ENCODE measurements at regions not wholly inside any gene's neighbourhood (a gene's known extent, or its start where the extent isn't known, plus 50 kb on each side); places are given as distances from the start of the nearest gene placed in this dataset.

DNA sequence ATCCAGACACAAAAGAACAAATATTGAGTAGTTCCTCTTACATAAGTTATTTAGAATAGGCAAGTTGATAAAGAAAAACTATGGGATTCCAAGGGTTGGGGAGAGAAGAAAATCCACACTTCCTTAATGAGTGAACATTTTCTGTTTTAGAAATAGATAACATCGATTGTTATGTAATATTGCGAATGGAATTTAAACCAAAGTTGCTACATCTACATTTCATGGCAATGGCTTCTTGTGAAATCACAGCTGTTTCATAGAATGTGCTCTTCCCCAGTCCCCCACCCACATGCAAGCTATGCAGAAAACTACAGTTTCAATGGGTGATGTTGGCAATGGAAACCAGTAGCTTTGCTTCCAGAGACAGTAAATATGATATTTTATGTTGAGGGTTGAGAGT, 1639.5 kb downstream of the SI start:
- TF ChIP-seq, protein P1, sequence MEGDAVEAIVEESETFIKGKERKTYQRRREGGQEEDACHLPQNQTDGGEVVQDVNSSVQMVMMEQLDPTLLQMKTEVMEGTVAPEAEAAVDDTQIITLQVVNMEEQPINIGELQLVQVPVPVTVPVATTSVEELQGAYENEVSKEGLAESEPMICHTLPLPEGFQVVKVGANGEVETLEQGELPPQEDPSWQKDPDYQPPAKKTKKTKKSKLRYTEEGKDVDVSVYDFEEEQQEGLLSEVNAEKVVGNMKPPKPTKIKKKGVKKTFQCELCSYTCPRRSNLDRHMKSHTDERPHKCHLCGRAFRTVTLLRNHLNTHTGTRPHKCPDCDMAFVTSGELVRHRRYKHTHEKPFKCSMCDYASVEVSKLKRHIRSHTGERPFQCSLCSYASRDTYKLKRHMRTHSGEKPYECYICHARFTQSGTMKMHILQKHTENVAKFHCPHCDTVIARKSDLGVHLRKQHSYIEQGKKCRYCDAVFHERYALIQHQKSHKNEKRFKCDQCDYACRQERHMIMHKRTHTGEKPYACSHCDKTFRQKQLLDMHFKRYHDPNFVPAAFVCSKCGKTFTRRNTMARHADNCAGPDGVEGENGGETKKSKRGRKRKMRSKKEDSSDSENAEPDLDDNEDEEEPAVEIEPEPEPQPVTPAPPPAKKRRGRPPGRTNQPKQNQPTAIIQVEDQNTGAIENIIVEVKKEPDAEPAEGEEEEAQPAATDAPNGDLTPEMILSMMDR (IDR thresholded peaks at IDR 0.05; ENCODE audit: low read depth, low read length, poor library complexity, severe bottlenecking) = no peak
- no peak for TF ChIP-seq EZH2phosphoT487 (IDR thresholded peaks at IDR 0.05; ENCODE audit: borderline replicate concordance, low read length)

All from DOHH2 (cell line).